Keratinocyte (primary cell): ENCODE measurements at regions not wholly inside any gene's neighbourhood (a gene's known extent, or its start where the extent isn't known, plus 50 kb on each side); places are given as distances from the start of the nearest gene placed in this dataset.

Experiments
- CTCF ChIP-seq, 3 experiments: IDR thresholded peaks in 1 of 3; conservative IDR thresholded peaks in 1 of 3; optimal IDR thresholded peaks in 1 of 3; 2 replicates in 2 of 3; 3 replicates in 1 of 3; pipeline versions ENCODE3 to v1.5.1; 2011; ENCODE audit warnings: low read length in 3 of 3, mild to moderate bottlenecking in 3 of 3, moderate library complexity in 2 of 3, control low read depth in 1 of 3, inconsistent platforms in 1 of 3; ENCODE audit not compliant: insufficient read depth in 2 of 3; ENCODE audit errors: extremely low read depth in 1 of 3
- EZH2 ChIP-seq: IDR thresholded peaks from one replicate; pipeline ENCODE4 v1.6.1; 2012; ENCODE audit warnings: inconsistent platforms, mild to moderate bottlenecking, low read length, moderate library complexity

GRCh38 chr4:181661090-181661489 lies 582.1 kb upstream of the TENM3 start:
- TF ChIP-seq CTCF (optimal IDR thresholded peaks at IDR 0.05 in 1 of 3, IDR thresholded peaks at IDR 0.05 in 1 of 3, conservative IDR thresholded peaks at IDR 0.05 in 1 of 3; ENCODE audit: extremely low read depth in 1 of 3, insufficient read depth in 2 of 3, low read length in 3 of 3) (no peak), EZH2 (no peak)
